Activated CD8-positive, alpha-beta memory T cell treated with anti-CD3 and anti-CD28 coated beads, Interleukin-2, amount 10 ng/mL, durations not matched to agents 7 days and 5 days (primary cell): ENCODE measurements at regions not wholly inside any gene's neighbourhood (a gene's known extent, or its start where the extent isn't known, plus 50 kb on each side); places are given as distances from the start of the nearest gene placed in this dataset.

Experiments
- ATAC-seq: fragments of 150-1000 bp; cut with Tn5 transposase; one replicate; pipeline ENCODE4 v1.10.0; 2021; ENCODE audit warnings: moderate library complexity
- CTCF ChIA-PET: fragments of 350-600 bp; sonication (Branson Sonifier 250); formaldehyde crosslinking; loops from one replicate; lab custom pipeline; 2021; ENCODE audit warnings: antibody characterized with exemption; lab: Charles Lee
- DNase-seq: peaks from one replicate; pipeline ENCODE4 v3.0.0-alpha.2; 2020
- H3K27ac Mint-ChIP-seq: one replicate; pipeline ENCODE4 v1.8.0; 2021; ENCODE audit warnings: mild to moderate bottlenecking, mixed read lengths
- H3K27me3 Mint-ChIP-seq: one replicate; pipeline ENCODE4 v1.8.0; 2021; ENCODE audit warnings: mixed read lengths
- H3K36me3 Mint-ChIP-seq: one replicate; pipeline ENCODE4 v1.8.0; 2021; ENCODE audit warnings: mild to moderate bottlenecking, mixed read lengths
- H3K4me1 Mint-ChIP-seq: one replicate; pipeline ENCODE4 v1.8.0; 2021; ENCODE audit warnings: mixed read lengths
- H3K4me3 Mint-ChIP-seq: one replicate; pipeline ENCODE4 v1.8.0; 2021; ENCODE audit warnings: mild to moderate bottlenecking, moderate library complexity, mixed read lengths
- H3K9me3 Mint-ChIP-seq: one replicate; pipeline ENCODE4 v1.8.0; 2022; ENCODE audit warnings: low read depth, mixed read lengths

DNA sequence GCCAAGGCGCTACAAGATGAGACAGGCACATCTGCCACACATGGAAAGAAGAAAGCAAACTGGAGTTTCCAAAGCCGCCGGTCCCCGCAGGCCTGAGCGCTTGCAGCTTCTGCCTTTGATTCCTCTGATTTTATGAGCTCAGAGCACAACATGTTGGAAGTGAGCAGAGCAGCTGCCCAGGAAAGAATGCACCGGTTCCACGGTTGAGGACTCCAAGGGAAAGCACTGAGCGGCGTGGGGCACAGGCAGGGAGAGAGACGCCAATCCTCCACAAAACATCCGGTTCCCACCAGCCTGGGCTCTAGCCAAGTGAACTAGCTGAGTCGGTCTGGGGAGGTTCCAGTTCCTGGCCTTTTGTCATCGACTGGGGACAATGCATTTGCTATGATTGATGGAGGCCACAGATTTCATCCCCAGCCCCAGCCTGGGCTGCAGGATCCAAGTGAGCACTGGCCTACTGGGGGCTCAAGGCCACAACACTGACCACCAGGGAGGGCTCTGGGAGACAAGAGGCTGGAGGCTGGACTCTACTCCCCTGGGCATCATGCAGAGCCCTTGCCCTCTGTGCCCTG is 253.1 kb upstream of the IRF2BP2 start:
- ATAC-seq = no peak
- Mint-ChIP-seq H3K27ac (no peak overlapping the region), H3K36me3 (peaks cover 6% of the 10 kb centered on the region), H3K4me3 (no peak overlapping the region), H3K4me1 (peaks cover 18% of the 10 kb centered on the region), H3K27me3 (peaks cover 5% of the 10 kb centered on the region), H3K9me3 (no peaks in the 10 kb centered on the region)
- DNase-seq = no peak
- CTCF ChIA-PET = no interaction called here

DNA sequence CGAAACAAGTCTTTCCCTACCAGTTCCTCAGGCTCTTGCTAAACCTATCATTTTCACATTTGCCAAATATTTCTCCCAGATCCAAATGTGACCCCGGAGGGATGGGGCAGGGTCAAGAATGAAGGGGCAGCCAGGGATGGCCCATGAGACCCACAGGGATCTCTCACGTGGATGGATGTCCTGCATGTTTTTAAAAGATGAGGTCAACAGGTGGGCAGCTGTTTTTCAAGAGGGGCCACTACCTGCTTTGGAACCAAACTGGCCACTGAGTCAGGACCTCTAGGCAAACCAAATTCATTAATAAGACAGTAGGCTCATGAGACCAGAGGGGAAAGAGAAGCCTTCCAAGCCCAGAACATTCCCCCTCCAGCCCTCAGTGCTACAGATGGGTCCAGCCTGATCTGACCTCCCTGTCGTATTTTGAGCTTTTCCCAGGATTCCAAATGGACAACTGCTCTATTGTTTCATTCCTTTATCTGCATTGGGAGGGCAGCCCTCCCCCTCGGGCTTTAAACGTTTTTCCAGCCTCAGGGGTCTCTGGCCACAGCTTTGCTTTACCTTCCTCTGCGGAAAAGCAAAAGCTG is 252.5 kb upstream of the IRF2BP2 start:
- H3K27me3 Mint-ChIP-seq = peaks cover 5% of the 10 kb centered on the region
- DNase-seq = no peak
- H3K27ac Mint-ChIP-seq = no peak overlapping the region
- H3K4me1 Mint-ChIP-seq = peaks cover 15% of the 10 kb centered on the region
- no peak for ATAC-seq
- no peak overlapping the region for H3K4me3 Mint-ChIP-seq
- CTCF ChIA-PET = no interaction called here
- H3K36me3 Mint-ChIP-seq = peaks cover 6% of the 10 kb centered on the region
- no peaks in the 10 kb centered on the region for H3K9me3 Mint-ChIP-seq

DNA sequence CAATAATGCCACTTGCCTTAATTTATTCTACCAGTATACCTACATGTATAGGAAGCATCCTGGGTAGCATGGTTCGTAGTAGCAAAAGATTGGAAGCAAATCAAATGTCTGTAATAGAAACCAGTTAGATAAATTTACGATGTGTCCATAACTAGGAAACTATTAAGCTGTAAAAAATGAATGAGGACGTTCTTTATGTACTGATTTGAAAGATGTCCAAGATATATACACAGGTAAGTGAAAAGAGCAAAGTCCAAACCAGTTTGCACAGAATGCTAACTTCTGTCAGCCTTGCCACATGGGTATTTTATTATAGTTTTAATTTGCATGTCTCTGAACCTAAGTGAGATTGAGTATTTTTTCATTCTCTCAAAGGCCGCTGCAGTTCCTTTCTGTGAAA is 251.8 kb upstream of the IRF2BP2 start:
- no peaks in the 10 kb centered on the region for H3K9me3 Mint-ChIP-seq
- CTCF ChIA-PET = no interaction called here
- peaks cover 6% of the 10 kb centered on the region for H3K36me3 Mint-ChIP-seq
- ATAC-seq (no peak), DNase-seq (no peak)
- no peak overlapping the region for H3K27ac Mint-ChIP-seq
- H3K4me1 Mint-ChIP-seq = peaks cover 9% of the 10 kb centered on the region
- H3K4me3 Mint-ChIP-seq = no peak overlapping the region
- H3K27me3 Mint-ChIP-seq = peaks cover 5% of the 10 kb centered on the region

DNA sequence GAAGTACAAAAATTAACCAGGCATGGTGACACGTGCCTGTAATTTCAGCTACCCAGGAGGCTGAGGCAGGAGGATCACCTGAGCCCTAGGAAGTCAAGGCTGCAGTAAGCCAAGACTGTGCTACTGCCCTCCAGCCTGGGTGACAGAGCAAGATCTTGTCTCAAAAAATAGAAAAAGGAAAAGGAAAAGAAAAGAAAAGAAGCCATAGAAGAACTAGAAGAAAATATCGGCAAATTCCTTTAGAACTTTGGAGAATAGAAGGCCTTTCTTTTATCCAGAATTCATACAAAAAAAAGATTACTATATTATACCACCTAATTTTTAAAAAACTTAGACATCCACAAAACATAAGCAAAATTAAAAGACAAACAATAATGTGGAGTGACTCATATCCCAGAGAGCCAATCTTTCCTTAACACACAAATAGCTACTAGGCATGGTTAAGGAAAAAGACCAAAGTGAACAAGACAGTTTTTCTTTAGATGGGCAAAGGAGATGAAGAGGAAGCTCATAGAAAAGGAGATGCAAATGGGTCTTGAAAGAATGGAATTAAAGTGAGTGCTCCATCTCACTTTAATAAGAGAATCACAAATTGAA is 251.1 kb upstream of the IRF2BP2 start:
- CTCF ChIA-PET = interaction anchor here (1.7 kb wide), 1 partner anchor 235 kb away, joined by 3 read pairs; no protein-coding TSS in a partner anchor
- H3K4me1 Mint-ChIP-seq = peaks cover 4% of the 10 kb centered on the region
- H3K4me3 Mint-ChIP-seq = no peak overlapping the region

DNA sequence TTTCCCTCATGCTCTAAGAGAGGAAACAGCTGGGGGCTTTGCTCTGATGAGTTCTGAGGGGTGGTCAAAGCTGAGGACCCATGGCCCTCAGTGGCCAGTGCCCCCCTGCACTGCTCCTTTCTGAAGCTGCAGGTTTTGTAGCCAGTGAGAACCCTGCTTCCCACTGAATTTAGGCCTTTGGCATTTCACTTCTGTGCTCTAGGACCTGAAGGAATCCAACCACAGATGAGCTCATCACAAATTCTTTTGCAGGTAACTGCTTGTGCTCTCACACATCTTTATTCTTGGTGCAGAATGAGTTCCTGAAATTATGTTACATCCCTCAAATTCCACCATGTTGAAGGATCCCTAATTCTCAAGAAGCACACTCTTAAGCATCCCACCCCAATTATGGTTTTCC is 248.7 kb upstream of the IRF2BP2 start:
- Mint-ChIP-seq H3K36me3 (peaks cover 5% of the 10 kb centered on the region), H3K4me1 (peaks cover 3% of the 10 kb centered on the region), H3K9me3 (no peaks in the 10 kb centered on the region), H3K27me3 (peaks cover 5% of the 10 kb centered on the region), H3K4me3 (no peak overlapping the region), H3K27ac (no peak overlapping the region)
- ATAC-seq (no peak), DNase-seq (no peak)
- CTCF ChIA-PET = interaction anchor here (2.1 kb wide), 1 partner anchor 15 kb away, joined by 7 read pairs; no protein-coding TSS in a partner anchor

More for the DNA sequence above, 251.1 kb upstream of the IRF2BP2 start:
- Mint-ChIP-seq H3K9me3 (no peaks in the 10 kb centered on the region), H3K27me3 (peaks cover 5% of the 10 kb centered on the region), H3K36me3 (peaks cover 4% of the 10 kb centered on the region), H3K27ac (no peak overlapping the region)
- ATAC-seq (no peak), DNase-seq (no peak)

DNA sequence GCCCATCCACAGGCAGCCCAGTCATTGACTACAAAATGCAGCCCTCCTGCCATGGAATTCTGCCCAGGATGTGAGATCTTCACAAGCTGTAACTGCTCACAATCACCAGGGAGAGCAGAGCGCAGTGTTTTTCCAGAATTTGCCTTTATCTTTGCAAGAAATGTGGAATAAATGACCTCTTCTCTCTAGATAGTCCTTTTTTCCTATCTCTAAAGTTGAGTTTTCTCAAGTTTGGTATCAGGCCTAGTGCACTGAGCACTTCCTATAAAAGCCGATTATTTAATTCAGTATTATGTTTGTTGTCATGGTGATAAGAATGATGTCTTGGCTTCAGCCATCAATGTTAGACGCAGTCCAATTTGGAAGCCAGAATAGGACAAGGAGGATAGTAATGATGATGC is 246.9 kb upstream of the IRF2BP2 start:
- H3K27me3 Mint-ChIP-seq = peaks cover 5% of the 10 kb centered on the region
- no peak for ATAC-seq
- CTCF ChIA-PET = no interaction called here
- no peaks in the 10 kb centered on the region for H3K9me3 Mint-ChIP-seq
- DNase-seq = no peak
- H3K36me3 Mint-ChIP-seq = peaks cover 5% of the 10 kb centered on the region
- no peak overlapping the region for H3K4me3 Mint-ChIP-seq
- H3K4me1 Mint-ChIP-seq = peaks cover 15% of the 10 kb centered on the region
- H3K27ac Mint-ChIP-seq = no peak overlapping the region

DNA sequence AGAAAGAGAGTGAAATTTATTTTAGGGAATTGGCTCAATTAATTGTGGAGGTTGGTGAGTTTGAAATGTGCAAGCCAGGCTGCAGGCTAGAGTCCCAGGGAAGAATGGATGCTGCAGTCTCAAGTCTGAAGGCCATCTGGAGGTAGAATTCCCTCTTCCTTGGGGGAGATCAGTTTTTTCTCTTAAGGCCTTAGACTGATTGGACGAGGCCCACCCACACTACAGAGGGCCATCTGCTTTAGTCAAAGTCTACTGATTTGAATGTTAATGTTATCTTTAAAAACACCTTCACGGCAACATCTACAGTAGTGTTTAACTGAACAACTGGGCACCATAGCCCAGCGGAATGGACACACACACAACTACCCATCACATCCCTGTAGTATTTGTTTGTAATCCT is 245.9 kb upstream of the IRF2BP2 start:
- Mint-ChIP-seq H3K27me3 (peaks cover 5% of the 10 kb centered on the region), H3K4me1 (peaks cover 22% of the 10 kb centered on the region), H3K9me3 (no peaks in the 10 kb centered on the region), H3K36me3 (peaks cover 5% of the 10 kb centered on the region), H3K4me3 (no peak overlapping the region), H3K27ac (no peak overlapping the region)
- ATAC-seq = no peak
- CTCF ChIA-PET = no interaction called here
- DNase-seq = no peak

DNA sequence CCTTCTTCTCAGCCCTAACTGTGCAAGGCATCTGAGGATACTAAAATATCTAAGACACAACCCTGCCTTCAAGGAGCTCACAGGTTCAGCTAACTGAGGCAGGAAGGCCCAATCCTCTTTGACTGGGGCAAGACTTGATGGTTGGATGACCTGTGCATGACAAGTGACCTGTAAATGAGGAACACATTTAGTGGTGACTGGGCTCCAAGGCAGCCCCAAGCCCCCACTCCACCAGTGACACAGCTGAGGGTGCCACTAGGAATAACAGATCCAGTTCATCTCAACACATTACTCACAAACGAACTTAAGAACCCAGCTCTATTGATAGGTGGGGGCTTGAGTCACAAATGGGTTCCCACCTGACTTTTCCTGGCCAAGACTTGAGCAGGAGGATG is 244.7 kb upstream of the IRF2BP2 start:
- H3K4me3 Mint-ChIP-seq = no peak overlapping the region
- no peaks in the 10 kb centered on the region for H3K9me3 Mint-ChIP-seq
- CTCF ChIA-PET = no interaction called here
- ATAC-seq (no peak), DNase-seq (no peak)
- no peak overlapping the region for H3K27ac Mint-ChIP-seq
- H3K4me1 Mint-ChIP-seq = peaks cover 28% of the 10 kb centered on the region
- peaks cover 3% of the 10 kb centered on the region for H3K36me3 Mint-ChIP-seq
- peaks cover 5% of the 10 kb centered on the region for H3K27me3 Mint-ChIP-seq

DNA sequence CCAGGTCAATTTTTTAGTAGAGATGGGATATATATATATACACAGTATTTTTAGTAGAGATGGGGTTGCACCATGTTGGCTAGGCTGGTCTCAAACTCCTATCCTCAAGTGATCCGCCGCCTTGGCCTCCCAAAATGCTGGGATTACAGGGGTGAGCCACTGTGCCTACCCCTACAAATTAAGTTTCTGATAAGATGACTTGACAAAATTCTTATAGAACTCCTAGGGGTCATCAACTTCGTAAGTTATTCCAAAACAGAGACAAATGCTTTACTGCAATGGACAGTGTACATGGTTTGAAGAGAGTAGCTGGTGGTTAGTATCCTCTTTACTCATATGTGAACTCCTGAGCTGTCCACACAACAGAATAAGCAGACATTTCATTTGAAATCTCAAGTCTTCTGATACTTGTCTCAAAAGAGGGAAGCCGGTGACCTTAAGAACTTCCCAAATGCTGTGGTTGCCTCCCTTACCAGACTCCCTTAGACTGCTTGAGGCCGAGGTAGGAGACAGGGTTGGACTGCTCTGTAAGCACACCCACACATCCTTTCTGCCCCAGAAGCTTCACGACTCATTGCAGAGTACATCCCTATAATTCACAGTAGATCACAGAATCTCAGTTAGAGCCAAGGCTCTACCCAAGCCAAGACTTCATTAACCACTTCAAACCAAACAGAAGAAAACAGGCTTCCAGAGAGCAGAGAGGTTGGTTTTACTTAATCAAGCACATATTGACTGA is 244.1 kb upstream of the IRF2BP2 start:
- H3K9me3 Mint-ChIP-seq = no peaks in the 10 kb centered on the region
- peaks cover 3% of the 10 kb centered on the region for H3K36me3 Mint-ChIP-seq
- H3K4me1 Mint-ChIP-seq = peaks cover 33% of the 10 kb centered on the region
- CTCF ChIA-PET = no interaction called here
- DNase-seq (no peak), ATAC-seq (no peak)
- peaks cover 5% of the 10 kb centered on the region for H3K27me3 Mint-ChIP-seq
- no peak overlapping the region for H3K27ac Mint-ChIP-seq
- H3K4me3 Mint-ChIP-seq = no peak overlapping the region

DNA sequence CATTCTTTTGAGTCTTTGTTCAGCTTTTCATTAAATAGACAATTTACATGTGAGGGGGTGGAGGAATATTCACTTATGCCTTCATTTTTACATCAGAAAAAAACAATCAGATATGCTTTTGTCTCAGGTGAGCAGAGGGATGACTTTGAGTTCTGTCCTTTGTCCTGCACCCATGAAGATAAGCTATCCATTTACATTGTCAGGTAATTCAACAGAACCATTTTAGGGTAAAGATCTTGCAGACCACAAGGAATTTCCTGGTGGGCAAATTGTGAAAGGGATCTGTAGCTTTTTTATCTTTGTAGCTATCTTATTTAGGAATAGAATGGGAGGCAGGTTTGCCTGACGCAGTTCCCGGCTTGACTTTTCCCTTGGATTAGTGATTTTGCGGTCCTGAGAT is 242.7 kb upstream of the IRF2BP2 start:
- H3K27ac Mint-ChIP-seq = no peak overlapping the region

DNA sequence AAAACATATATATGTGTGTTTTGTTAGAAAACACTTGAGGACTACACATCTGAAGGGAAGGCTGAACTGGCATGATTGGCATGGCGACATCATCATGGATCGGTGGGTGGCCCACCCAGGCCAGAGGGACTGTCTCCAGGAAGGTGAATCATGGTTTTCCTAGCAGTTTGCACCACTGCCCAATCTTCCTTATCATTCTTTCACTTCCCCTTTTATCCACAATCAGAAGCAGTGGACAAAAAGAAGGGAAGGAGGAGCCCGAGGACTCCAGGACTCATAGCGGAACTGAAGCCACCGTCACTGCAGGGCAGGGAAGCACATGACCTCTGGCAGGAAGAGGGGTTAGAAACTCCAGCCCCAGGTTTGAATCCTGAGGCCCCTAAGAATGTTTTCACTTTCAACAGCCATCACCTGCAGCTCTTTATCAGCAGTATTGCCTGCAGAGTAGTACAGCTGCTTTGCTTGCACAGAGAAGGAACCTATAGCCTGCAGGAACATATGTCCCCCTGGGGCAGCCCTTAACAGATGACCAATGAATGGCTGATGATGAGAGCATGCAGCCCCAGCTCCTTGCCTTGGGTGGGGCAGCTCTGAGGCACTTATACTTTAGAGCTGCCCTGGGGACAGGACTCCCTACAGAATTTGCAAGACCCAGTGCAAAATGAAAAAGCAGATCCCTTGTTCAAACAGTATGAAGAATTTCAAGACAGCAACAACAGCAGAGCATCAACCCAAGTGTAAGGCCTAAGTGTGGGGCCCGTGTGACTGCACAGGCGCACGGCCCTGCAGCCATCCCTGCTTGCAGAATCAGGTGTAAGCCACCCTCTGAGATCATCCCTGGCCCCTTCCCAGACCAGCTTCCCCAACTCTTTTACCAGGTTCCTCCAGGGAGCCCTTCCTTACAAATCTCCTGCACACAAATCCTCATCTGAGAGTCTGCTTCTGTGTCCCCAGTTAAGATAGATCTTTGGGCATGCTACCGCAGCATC is 241.8 kb upstream of the IRF2BP2 start:
- Mint-ChIP-seq H3K27ac (peak overlapping the region; percentile 60), H3K36me3 (peaks cover 5% of the 10 kb centered on the region), H3K27me3 (no peaks in the 10 kb centered on the region), H3K4me1 (peaks cover 47% of the 10 kb centered on the region), H3K4me3 (no peak overlapping the region), H3K9me3 (no peaks in the 10 kb centered on the region)
- ATAC-seq (peak; percentile 61), DNase-seq (peak; percentile 54)
- CTCF ChIA-PET = no interaction called here

More for the DNA sequence above, 242.7 kb upstream of the IRF2BP2 start:
- Mint-ChIP-seq H3K36me3 (peaks cover 5% of the 10 kb centered on the region), H3K4me3 (no peak overlapping the region), H3K27me3 (no peaks in the 10 kb centered on the region), H3K4me1 (peaks cover 38% of the 10 kb centered on the region), H3K9me3 (no peaks in the 10 kb centered on the region)
- ATAC-seq (no peak), DNase-seq (no peak)
- CTCF ChIA-PET = no interaction called here

DNA sequence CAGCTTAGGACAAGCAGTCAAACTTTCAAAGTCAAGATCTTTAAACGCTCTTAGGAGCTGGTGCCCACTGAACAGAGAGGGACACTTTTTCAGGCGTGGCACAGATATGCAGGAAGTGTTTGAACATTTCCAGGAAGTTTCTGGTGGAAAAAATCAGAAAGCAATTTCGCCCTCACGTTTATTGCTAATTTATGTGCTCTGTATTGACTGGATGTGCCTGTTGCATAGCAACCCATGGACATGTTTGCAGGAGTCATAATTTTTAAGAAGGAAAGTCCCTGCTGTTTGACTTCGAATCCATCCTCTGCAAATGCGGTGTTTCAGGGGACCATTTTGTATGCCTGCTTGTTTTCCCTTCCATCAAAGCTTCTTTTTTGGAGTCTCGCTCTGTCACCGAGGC is 239.9 kb upstream of the IRF2BP2 start:
- Mint-ChIP-seq H3K4me1 (peaks cover 66% of the 10 kb centered on the region), H3K9me3 (no peaks in the 10 kb centered on the region), H3K27ac (no peak overlapping the region), H3K27me3 (peaks cover 2% of the 10 kb centered on the region), H3K4me3 (no peak overlapping the region), H3K36me3 (peaks cover 4% of the 10 kb centered on the region)
- no peak for ATAC-seq
- CTCF ChIA-PET = no interaction called here
- DNase-seq = no peak
